ENCODE measurements at regions not wholly inside any gene's neighbourhood (a gene's known extent, or its start where the extent isn't known, plus 50 kb on each side); places are given as distances from the start of the nearest gene placed in this dataset.

DNA sequence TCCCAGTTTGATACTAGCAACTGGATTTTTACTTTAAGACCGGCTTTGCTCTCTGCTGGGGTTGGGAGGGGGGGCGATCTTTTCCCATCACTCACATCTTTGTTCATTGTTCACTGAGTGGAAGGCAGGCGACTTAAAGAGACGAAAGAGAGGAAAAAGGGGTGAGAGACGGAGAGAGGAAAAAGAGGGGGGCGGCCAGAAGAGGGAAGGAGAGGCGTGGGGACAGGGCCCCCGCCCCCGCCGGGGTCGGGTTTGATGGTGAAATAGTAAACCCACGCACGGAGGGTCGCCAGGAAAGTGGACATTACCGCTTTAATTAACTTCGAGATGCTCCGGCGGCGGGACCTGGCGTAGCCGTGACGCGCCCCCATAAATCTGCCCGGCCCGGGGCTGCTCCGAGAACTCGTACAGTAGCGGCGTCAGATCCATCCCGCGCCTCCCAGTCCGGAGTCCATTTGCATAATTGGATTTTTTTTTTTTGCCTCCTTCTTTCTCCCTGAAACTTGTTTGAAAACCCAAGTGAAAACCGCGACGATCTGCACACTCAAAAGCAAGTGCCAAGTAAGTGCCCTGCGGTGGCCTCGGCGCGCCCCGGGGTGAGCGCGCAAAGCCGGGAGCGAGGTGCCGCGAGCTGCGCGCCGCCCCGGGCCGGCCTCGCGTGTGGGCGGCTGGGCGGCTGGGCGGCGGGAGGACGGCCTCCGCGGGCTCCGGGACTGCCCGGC is 143.9 kb upstream of the ZNF536 start:
- TF ChIP-seq, protein P1, sequence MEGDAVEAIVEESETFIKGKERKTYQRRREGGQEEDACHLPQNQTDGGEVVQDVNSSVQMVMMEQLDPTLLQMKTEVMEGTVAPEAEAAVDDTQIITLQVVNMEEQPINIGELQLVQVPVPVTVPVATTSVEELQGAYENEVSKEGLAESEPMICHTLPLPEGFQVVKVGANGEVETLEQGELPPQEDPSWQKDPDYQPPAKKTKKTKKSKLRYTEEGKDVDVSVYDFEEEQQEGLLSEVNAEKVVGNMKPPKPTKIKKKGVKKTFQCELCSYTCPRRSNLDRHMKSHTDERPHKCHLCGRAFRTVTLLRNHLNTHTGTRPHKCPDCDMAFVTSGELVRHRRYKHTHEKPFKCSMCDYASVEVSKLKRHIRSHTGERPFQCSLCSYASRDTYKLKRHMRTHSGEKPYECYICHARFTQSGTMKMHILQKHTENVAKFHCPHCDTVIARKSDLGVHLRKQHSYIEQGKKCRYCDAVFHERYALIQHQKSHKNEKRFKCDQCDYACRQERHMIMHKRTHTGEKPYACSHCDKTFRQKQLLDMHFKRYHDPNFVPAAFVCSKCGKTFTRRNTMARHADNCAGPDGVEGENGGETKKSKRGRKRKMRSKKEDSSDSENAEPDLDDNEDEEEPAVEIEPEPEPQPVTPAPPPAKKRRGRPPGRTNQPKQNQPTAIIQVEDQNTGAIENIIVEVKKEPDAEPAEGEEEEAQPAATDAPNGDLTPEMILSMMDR (IDR thresholded peaks at IDR 0.05), result no peak
- TF ChIP-seq POLR2A (IDR thresholded peaks at IDR 0.05), result no peak

All from esophagus squamous epithelium (tissue), 4 donors.